HG03135 (cell line): ENCODE measurements at regions not wholly inside any gene's neighbourhood (a gene's known extent, or its start where the extent isn't known, plus 50 kb on each side); places are given as distances from the start of the nearest gene placed in this dataset.

Source experiments
- ATAC-seq: cut with Tn5 transposase; IDR thresholded peaks from one replicate; pipeline ENCODE4 v1.9.1; 2021; ENCODE audit warnings: mild to moderate bottlenecking, moderate library complexity; ENCODE audit not compliant: unreplicated experiment

DNA sequence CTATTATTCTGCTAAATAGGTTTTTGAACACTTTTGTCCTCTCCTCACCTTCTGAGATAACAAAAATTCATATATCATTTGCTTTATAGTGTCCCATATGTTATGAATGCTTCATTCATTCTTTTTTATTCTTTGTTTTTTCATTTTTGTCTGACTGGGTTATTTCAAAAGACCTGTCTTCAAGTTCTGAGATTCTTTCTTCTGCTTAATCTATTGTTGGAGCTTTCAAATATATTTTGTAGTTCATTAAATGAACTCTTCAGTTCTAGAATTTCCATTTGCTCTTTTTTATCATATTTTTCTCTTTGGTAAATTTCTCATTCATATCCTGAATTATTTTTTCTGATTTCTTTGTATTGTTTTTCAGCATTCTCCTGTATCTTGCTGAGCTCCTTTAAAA is 53.1 kb upstream of the SCIN start:
- ATAC-seq, result no peak

DNA sequence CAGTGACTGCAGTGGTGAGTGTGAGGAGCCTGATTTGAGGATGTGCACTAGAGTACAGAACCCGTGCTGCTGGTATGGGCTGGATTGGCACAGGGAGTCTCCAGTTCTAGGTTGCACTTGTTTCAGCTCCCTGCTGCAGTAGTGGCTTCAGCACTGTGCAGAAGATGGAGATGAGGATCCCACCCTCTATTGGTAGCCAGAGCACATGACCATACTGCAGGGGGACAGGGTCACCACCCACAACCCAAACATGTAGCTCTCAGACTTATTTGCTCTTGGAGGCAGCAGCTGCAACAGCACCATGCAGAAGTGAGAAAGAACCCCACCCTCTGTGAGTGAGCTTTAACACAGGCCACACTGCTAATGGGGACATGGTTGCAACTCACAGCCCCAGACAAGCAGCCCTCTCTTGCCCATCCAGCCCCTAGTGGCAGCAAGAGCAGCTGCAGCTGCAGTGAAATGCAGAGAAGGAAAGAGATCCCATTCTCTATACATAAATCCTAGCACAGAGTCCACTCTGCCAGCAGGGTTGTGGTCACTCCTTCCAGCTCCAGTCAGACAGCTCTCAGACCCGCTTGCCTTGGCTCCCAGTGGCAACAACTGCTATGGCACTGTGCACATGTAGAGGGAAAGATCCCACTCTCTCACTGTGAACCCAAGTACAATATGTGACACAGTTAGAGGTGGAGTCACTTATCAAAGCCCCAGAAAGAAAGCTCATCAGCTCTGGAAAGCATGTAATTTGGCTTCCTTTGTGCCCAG is 51.4 kb upstream of the SCIN start:
- ATAC-seq, result peak; percentile 85

DNA sequence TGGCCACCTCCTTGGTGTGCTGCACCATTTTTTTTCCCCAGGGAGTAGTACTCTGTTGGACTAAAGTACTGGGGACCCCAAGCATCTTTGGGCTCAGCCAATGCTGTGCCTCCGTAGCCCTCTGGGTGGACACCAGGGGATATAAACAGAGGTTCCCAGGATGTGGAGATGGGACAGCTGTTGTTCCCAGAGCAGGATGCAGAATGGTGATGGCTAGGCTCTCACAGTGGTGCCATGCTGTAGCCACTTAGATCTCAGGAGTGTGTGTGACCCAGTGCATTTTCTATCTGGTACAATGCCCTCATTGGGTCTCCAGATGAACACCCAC is 50.9 kb upstream of the SCIN start:
- ATAC-seq, result no peak
